A673 (cell line): ENCODE measurements at regions not wholly inside any gene's neighbourhood (a gene's known extent, or its start where the extent isn't known, plus 50 kb on each side); places are given as distances from the start of the nearest gene placed in this dataset.

ENCODE experiments used
- BruUV-seq: library from RNA; stranded (reverse); fragments of 400-500 nt; replicated peaks from 2 replicates; lab custom pipeline; 2021; lab: Mats Ljungman, UMichigan
- CTCF ChIA-PET: fragments of 300-600 bp; sonication (Branson Sonifier 250); formaldehyde crosslinking; loops from one replicate; lab custom pipeline; 2022; ENCODE audit warnings: antibody characterized with exemption; lab: Charles Lee
- POLR2A ChIA-PET: fragments of 300-600 bp; sonication (Branson Sonifier 250); formaldehyde crosslinking; loops from one replicate; lab custom pipeline; 2022; ENCODE audit warnings: antibody characterized with exemption; ENCODE audit not compliant: low non-redundant PET; lab: Charles Lee
- DNase-seq: peaks from one replicate; pipeline ENCODE4 v3.0.0-alpha.2; 2015; ENCODE audit warnings: low spot score
- H3K27ac ChIP-seq: fragments of 200-600 bp; sonication (generic); 2 replicates; pipeline ENCODE4 v1.5.1; 2016; ENCODE audit warnings: mixed run types, low read depth, mild to moderate bottlenecking, mixed read lengths, antibody characterized with exemption, low read length; ENCODE audit not compliant: poor library complexity, severe bottlenecking
- H3K27me3 ChIP-seq: fragments of 200-600 bp; sonication (generic); replicated peaks from 2 replicates; pipeline ENCODE4 v1.6.1; 2017; ENCODE audit warnings: mixed run types, low read depth, mild to moderate bottlenecking, mixed read lengths, antibody characterized with exemption, low read length; ENCODE audit not compliant: insufficient read depth, poor library complexity
- H3K36me3 ChIP-seq: fragments of 200-600 bp; sonication (generic); 2 replicates; pipeline ENCODE4 v1.6.1; 2016; ENCODE audit warnings: mixed run types, mild to moderate bottlenecking, mixed read lengths, antibody characterized with exemption, low read length; ENCODE audit not compliant: insufficient read depth, poor library complexity, severe bottlenecking
- H3K4me1 ChIP-seq: fragments of 200-600 bp; sonication (generic); 2 replicates; pipeline ENCODE4 v1.6.1; 2017; ENCODE audit warnings: mixed run types, mild to moderate bottlenecking, mixed read lengths, antibody characterized with exemption, low read length; ENCODE audit not compliant: insufficient read depth, poor library complexity, severe bottlenecking
- H3K4me3 ChIP-seq: fragments of 200-600 bp; sonication (generic); 2 replicates; pipeline ENCODE4 v1.5.1; 2016; ENCODE audit warnings: low read depth, mixed run types, mild to moderate bottlenecking, mixed read lengths, low read length; ENCODE audit not compliant: poor library complexity, severe bottlenecking
- H3K9me3 ChIP-seq: fragments of 200-600 bp; sonication (generic); 2 replicates; pipeline ENCODE4 v1.6.1; 2016; ENCODE audit warnings: mixed run types, low read depth, mild to moderate bottlenecking, mixed read lengths, antibody characterized with exemption, low read length; ENCODE audit not compliant: poor library complexity, severe bottlenecking
- EZH2 ChIP-seq: fragments of 200-600 bp; sonication (generic); IDR thresholded peaks from 2 replicates; pipeline ENCODE4 v1.6.1; 2017; ENCODE audit warnings: borderline replicate concordance, low read depth, mild to moderate bottlenecking, mixed read lengths, antibody characterized with exemption, low read length; ENCODE audit not compliant: poor library complexity, severe bottlenecking
- intact Hi-C: fragments of 100-400 bp; cut with micrococcal nuclease; formaldehyde crosslinking; loops from one replicate; pipeline ENCODE4 v1.10.0; 2022; ENCODE audit not compliant: unreplicated experiment
- TF ChIP-seq, protein P1 (sequence below): fragments of 300-800, 200-600 bp; sonication (generic); conservative IDR thresholded peaks from 2 replicates; pipeline ENCODE4 v1.5.1; 2017; ENCODE audit warnings: low read depth, mild to moderate bottlenecking, antibody characterized with exemption, low read length, moderate library complexity, mixed read lengths

DNA sequence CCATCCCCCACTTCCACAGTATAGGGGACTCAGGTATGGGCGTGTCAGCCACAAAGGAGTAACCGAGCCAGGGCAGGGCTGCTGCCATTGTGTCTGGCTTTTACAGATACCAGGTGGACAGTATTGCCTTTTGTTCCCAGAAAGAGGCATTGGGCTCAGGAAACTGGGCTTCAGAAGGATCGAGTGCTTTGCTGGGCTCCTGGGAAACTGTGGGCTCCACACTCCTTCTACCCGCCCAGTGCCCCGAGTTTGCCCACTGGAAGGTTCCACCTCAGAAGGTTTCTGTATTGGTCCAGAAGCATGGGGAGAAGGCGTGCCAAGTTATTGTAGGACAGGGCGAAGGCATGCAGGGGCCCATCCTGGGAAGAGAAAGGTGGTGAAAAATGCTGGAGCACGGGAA is 894.4 kb downstream of the TBC1D22A start:
- CTCF ChIA-PET: no interaction called here
- no peak for DNase-seq
- Histone ChIP-seq H3K4me1 (no peaks in the 10 kb centered on the region), H3K4me3 (no peak overlapping the region), H3K27ac (no peak overlapping the region), H3K36me3 (no peaks in the 10 kb centered on the region), H3K9me3 (no peaks in the 10 kb centered on the region), H3K27me3 (no peaks in the 10 kb centered on the region)
- intact Hi-C loops: no loop called here
- POLR2A ChIA-PET: no interaction called here
- TF ChIP-seq, protein P1, sequence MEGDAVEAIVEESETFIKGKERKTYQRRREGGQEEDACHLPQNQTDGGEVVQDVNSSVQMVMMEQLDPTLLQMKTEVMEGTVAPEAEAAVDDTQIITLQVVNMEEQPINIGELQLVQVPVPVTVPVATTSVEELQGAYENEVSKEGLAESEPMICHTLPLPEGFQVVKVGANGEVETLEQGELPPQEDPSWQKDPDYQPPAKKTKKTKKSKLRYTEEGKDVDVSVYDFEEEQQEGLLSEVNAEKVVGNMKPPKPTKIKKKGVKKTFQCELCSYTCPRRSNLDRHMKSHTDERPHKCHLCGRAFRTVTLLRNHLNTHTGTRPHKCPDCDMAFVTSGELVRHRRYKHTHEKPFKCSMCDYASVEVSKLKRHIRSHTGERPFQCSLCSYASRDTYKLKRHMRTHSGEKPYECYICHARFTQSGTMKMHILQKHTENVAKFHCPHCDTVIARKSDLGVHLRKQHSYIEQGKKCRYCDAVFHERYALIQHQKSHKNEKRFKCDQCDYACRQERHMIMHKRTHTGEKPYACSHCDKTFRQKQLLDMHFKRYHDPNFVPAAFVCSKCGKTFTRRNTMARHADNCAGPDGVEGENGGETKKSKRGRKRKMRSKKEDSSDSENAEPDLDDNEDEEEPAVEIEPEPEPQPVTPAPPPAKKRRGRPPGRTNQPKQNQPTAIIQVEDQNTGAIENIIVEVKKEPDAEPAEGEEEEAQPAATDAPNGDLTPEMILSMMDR: no peak
- TF ChIP-seq EZH2: no peak
- BruUV-seq: no TSS peak

DNA sequence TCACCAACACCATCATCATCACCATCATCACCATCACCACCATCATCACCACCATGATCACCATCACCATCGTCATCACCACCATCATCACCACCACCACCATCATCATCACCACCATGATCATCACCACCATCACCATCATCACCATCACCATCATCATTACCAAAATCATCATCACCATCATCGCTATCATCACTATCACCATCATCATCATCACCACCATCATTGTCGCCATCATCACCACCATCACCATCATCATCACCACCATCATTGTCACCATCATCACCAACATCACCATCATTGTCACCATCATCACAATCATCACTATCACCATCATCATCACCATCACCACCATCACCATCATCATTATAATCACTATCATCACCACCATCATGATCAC is 893.5 kb downstream of the TBC1D22A start:
- intact Hi-C loops: no loop called here
- DNase-seq: no peak
- POLR2A ChIA-PET: no interaction called here
- Histone ChIP-seq H3K27me3 (no peaks in the 10 kb centered on the region), H3K9me3 (no peaks in the 10 kb centered on the region), H3K4me1 (no peaks in the 10 kb centered on the region), H3K27ac (no peak overlapping the region), H3K4me3 (no peak overlapping the region), H3K36me3 (no peaks in the 10 kb centered on the region)
- no TSS peak for BruUV-seq
- CTCF ChIA-PET: no interaction called here
- TF ChIP-seq EZH2: no peak
- TF ChIP-seq, protein P1: no peak

DNA sequence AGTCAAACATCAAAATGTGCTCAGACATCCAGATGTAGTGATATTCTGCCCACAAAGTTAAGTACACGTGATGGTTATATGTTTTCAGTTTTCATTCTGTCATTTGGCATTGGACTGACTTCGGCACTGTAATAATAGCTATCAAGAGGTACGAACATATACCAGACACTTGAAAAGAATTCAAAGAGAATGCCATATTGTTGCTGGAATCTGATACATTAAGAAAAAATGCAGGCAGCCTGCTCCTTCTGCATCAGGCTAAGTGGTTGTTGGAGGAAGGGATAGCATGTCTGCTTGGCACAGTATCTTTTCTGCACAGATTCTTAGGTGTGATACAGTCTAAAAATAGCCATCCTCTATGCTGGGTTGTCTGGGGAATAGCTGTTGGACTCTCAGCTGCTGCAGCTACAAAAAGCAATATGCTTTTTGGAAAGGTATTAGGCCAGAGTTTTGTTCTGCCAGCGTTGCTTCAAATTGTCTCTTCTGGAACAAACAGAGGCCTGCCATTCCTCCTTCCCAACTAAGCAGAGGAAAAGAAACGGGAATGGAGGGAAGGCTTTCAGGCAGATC is 892.6 kb downstream of the TBC1D22A start:
- CTCF ChIA-PET: no interaction called here

More for the DNA sequence above, 892.6 kb downstream of the TBC1D22A start:
- intact Hi-C loops: no loop called here
- POLR2A ChIA-PET: no interaction called here
- Histone ChIP-seq H3K4me3 (no peak overlapping the region), H3K36me3 (no peaks in the 10 kb centered on the region), H3K4me1 (no peaks in the 10 kb centered on the region), H3K27ac (no peak overlapping the region), H3K27me3 (no peaks in the 10 kb centered on the region), H3K9me3 (no peaks in the 10 kb centered on the region)
- no peak for DNase-seq
- BruUV-seq: no TSS peak
- no peak for TF ChIP-seq EZH2
- TF ChIP-seq, protein P1: no peak
